ENCODE measurements at regions not wholly inside any gene's neighbourhood (a gene's known extent, or its start where the extent isn't known, plus 50 kb on each side); places are given as distances from the start of the nearest gene placed in this dataset.

GRCh38 chr12:20004952-20005351, 363.4 kb upstream of the PDE3A start:
- Mint-ChIP-seq H3K4me1 (peaks cover 6% of the 10 kb centered on the region), H3K27me3 (ENCODE audit: low read depth) (no peaks in the 10 kb centered on the region), H3K36me3 (peaks cover 6% of the 10 kb centered on the region), H3K27ac (no peak overlapping the region), H3K9me3 (peaks cover 21% of the 10 kb centered on the region), H3K4me3 (no peak overlapping the region)
- CTCF ChIA-PET: no interaction called here
- POLR2A ChIA-PET: no interaction called here
- TF ChIP-seq, protein P1, sequence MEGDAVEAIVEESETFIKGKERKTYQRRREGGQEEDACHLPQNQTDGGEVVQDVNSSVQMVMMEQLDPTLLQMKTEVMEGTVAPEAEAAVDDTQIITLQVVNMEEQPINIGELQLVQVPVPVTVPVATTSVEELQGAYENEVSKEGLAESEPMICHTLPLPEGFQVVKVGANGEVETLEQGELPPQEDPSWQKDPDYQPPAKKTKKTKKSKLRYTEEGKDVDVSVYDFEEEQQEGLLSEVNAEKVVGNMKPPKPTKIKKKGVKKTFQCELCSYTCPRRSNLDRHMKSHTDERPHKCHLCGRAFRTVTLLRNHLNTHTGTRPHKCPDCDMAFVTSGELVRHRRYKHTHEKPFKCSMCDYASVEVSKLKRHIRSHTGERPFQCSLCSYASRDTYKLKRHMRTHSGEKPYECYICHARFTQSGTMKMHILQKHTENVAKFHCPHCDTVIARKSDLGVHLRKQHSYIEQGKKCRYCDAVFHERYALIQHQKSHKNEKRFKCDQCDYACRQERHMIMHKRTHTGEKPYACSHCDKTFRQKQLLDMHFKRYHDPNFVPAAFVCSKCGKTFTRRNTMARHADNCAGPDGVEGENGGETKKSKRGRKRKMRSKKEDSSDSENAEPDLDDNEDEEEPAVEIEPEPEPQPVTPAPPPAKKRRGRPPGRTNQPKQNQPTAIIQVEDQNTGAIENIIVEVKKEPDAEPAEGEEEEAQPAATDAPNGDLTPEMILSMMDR (IDR thresholded peaks at IDR 0.05): no peak
- no peak for TF ChIP-seq ZNF425 (CRISPR knock-in tag; conservative IDR thresholded peaks at IDR 0.05)
- no peak for TF ChIP-seq MLX (CRISPR knock-in tag; IDR thresholded peaks at IDR 0.05)
- TF ChIP-seq, protein P2, sequence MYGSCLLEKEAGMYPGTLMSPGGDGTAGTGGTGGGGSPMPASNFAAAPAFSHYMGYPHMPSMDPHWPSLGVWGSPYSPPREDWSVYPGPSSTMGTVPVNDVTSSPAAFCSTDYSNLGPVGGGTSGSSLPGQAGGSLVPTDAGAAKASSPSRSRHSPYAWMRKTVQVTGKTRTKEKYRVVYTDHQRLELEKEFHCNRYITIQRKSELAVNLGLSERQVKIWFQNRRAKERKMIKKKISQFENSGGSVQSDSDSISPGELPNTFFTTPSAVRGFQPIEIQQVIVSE (CRISPR knock-in tag; IDR thresholded peaks at IDR 0.05; ENCODE audit: borderline replicate concordance): no peak
- TF ChIP-seq ATF6 (CRISPR knock-in tag; IDR thresholded peaks at IDR 0.05): no peak
- no peak for TF ChIP-seq PRRX2 (CRISPR knock-in tag; IDR thresholded peaks at IDR 0.05)
- no peak for TF ChIP-seq NFYB (CRISPR knock-in tag; conservative IDR thresholded peaks at IDR 0.05; ENCODE audit: low read depth)
- no peak for TF ChIP-seq IRF1 (CRISPR knock-in tag; IDR thresholded peaks at IDR 0.05)
- no peak for TF ChIP-seq TEAD1 (CRISPR knock-in tag; IDR thresholded peaks at IDR 0.05)
- TF ChIP-seq ZNF416 (CRISPR knock-in tag; IDR thresholded peaks at IDR 0.05): no peak
- no peak for TF ChIP-seq ZNF671 (CRISPR knock-in tag; IDR thresholded peaks at IDR 0.05)
- TF ChIP-seq, protein P3, sequence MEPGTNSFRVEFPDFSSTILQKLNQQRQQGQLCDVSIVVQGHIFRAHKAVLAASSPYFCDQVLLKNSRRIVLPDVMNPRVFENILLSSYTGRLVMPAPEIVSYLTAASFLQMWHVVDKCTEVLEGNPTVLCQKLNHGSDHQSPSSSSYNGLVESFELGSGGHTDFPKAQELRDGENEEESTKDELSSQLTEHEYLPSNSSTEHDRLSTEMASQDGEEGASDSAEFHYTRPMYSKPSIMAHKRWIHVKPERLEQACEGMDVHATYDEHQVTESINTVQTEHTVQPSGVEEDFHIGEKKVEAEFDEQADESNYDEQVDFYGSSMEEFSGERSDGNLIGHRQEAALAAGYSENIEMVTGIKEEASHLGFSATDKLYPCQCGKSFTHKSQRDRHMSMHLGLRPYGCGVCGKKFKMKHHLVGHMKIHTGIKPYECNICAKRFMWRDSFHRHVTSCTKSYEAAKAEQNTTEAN (CRISPR knock-in tag; IDR thresholded peaks at IDR 0.05): no peak
- no peak for TF ChIP-seq ZSCAN18 (CRISPR knock-in tag; IDR thresholded peaks at IDR 0.05)
- no peak for TF ChIP-seq CBFB (CRISPR knock-in tag; IDR thresholded peaks at IDR 0.05; ENCODE audit: low read depth)
- TF ChIP-seq GRHL2 (CRISPR knock-in tag; IDR thresholded peaks at IDR 0.05; ENCODE audit: insufficient replicate concordance, severe bottlenecking): no peak
- TF ChIP-seq, protein P4, sequence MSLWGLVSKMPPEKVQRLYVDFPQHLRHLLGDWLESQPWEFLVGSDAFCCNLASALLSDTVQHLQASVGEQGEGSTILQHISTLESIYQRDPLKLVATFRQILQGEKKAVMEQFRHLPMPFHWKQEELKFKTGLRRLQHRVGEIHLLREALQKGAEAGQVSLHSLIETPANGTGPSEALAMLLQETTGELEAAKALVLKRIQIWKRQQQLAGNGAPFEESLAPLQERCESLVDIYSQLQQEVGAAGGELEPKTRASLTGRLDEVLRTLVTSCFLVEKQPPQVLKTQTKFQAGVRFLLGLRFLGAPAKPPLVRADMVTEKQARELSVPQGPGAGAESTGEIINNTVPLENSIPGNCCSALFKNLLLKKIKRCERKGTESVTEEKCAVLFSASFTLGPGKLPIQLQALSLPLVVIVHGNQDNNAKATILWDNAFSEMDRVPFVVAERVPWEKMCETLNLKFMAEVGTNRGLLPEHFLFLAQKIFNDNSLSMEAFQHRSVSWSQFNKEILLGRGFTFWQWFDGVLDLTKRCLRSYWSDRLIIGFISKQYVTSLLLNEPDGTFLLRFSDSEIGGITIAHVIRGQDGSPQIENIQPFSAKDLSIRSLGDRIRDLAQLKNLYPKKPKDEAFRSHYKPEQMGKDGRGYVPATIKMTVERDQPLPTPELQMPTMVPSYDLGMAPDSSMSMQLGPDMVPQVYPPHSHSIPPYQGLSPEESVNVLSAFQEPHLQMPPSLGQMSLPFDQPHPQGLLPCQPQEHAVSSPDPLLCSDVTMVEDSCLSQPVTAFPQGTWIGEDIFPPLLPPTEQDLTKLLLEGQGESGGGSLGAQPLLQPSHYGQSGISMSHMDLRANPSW (CRISPR knock-in tag; conservative IDR thresholded peaks at IDR 0.05; ENCODE audit: low read depth): no peak
- no peak for TF ChIP-seq IRF2 (CRISPR knock-in tag; IDR thresholded peaks at IDR 0.05; ENCODE audit: borderline replicate concordance, low read depth)
- DNase-seq (ENCODE audit: low spot score): no peak
- ATAC-seq: no peak
